SK-N-SH treated with all-trans-retinoic acid at 6 μM for 48 hours (cell line): ENCODE measurements at regions not wholly inside any gene's neighbourhood (a gene's known extent, or its start where the extent isn't known, plus 50 kb on each side); places are given as distances from the start of the nearest gene placed in this dataset.

ENCODE experiments used
- CSDC2 ChIP-seq: fragments of 250-450 bp; sonication (Bioruptor Pico); IDR thresholded peaks from 2 replicates; pipeline ENCODE4 v1.5.0; 2020; ENCODE audit warnings: mild to moderate bottlenecking, moderate library complexity
- GLIS3 ChIP-seq: fragments of 250-450 bp; sonication (Bioruptor Pico); IDR thresholded peaks from 2 replicates; pipeline ENCODE4 v1.5.0; 2020; ENCODE audit warnings: mild to moderate bottlenecking, moderate library complexity
- ISL1 ChIP-seq: fragments of 250-450 bp; sonication (Bioruptor Pico); IDR thresholded peaks from 2 replicates; pipeline ENCODE4 v2.1.2; 2022; ENCODE audit warnings: mild to moderate bottlenecking, moderate library complexity
- TF ChIP-seq, protein P1 (sequence below): fragments of 250-450 bp; sonication (Bioruptor Pico); IDR thresholded peaks from 2 replicates; pipeline ENCODE4 v1.8.0; 2021; ENCODE audit warnings: low read depth, mild to moderate bottlenecking, moderate library complexity, borderline replicate concordance
- TF ChIP-seq, protein P2 (sequence below): fragments of 250-450 bp; sonication (Bioruptor Pico); IDR thresholded peaks from 2 replicates; pipeline ENCODE4 v1.8.0; 2020; ENCODE audit warnings: mild to moderate bottlenecking, moderate library complexity, borderline replicate concordance

DNA sequence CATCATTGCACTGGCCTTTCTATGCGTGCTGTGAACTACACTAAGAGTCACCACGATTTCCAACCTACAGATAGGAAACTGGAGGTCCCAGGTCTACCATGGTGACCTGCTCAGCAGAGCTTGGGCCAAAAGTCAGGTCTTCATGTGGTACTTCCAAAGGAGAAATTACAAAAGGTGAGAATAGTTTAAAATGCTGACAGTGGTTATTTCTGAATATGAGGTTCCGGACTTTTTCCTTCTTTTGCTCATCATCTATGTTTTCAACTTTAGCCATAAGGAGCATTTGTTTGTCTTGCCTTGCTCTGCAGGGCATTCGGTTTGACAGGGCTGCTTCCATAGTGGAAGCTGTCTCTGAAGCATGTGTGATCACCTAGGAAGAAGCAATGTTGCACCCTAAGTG lies 282.1 kb upstream of the IRX1 start:
- TF ChIP-seq, protein P1, sequence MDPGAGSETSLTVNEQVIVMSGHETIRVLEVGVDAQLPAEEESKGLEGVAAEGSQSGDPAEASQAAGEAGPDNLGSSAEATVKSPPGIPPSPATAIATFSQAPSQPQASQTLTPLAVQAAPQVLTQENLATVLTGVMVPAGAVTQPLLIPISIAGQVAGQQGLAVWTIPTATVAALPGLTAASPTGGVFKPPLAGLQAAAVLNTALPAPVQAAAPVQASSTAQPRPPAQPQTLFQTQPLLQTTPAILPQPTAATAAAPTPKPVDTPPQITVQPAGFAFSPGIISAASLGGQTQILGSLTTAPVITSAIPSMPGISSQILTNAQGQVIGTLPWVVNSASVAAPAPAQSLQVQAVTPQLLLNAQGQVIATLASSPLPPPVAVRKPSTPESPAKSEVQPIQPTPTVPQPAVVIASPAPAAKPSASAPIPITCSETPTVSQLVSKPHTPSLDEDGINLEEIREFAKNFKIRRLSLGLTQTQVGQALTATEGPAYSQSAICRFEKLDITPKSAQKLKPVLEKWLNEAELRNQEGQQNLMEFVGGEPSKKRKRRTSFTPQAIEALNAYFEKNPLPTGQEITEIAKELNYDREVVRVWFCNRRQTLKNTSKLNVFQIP (CRISPR knock-in tag) = no peak
- TF ChIP-seq, protein P2, sequence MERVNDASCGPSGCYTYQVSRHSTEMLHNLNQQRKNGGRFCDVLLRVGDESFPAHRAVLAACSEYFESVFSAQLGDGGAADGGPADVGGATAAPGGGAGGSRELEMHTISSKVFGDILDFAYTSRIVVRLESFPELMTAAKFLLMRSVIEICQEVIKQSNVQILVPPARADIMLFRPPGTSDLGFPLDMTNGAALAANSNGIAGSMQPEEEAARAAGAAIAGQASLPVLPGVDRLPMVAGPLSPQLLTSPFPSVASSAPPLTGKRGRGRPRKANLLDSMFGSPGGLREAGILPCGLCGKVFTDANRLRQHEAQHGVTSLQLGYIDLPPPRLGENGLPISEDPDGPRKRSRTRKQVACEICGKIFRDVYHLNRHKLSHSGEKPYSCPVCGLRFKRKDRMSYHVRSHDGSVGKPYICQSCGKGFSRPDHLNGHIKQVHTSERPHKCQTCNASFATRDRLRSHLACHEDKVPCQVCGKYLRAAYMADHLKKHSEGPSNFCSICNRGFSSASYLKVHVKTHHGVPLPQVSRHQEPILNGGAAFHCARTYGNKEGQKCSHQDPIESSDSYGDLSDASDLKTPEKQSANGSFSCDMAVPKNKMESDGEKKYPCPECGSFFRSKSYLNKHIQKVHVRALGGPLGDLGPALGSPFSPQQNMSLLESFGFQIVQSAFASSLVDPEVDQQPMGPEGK = no peak
- TF ChIP-seq GLIS3 (CRISPR knock-in tag) = no peak
- no peak for TF ChIP-seq ISL1 (CRISPR knock-in tag)
- TF ChIP-seq CSDC2 (CRISPR knock-in tag) = no peak
